ENCODE measurements at regions not wholly inside any gene's neighbourhood (a gene's known extent, or its start where the extent isn't known, plus 50 kb on each side); places are given as distances from the start of the nearest gene placed in this dataset.

- peaks cover 0 to 7% (median 0%) of the 10 kb centered on the region in 3 experiments for H3K27me3 ChIP-seq (ENCODE audit: control insufficient read depth in 3 of 3, insufficient read depth in 3 of 3, low read depth in 1 of 3, low read length in 3 of 3)
- no peaks in the 10 kb centered on the region for H3K79me1 ChIP-seq (ENCODE audit: low read depth, low read length)
- H3K18ac ChIP-seq (ENCODE audit: low read length) = no peak overlapping the region
- no CpG with 5 or more reads among the region's 2 CpGs for WGBS, 2 donors (ENCODE audit: extremely low coverage in 2 of 2, insufficient read length in 2 of 2, insufficient replicate concordance in 1 of 2)
- H2AFZ ChIP-seq (ENCODE audit: low read length) = no peak overlapping the region
- H3K36me3 ChIP-seq (replicated peaks in 1 of 2; ENCODE audit: control insufficient read depth in 2 of 2, insufficient read depth in 2 of 2, low read length in 2 of 2) = no peaks in the 10 kb centered on the region
- no peak overlapping the region for H3K4ac ChIP-seq (ENCODE audit: low read length)
- H2BK120ac ChIP-seq (ENCODE audit: low read depth, low read length) = no peak overlapping the region
- no peak overlapping the region for H2BK15ac ChIP-seq (ENCODE audit: low read length)
- no peak overlapping the region for H3K23ac ChIP-seq (ENCODE audit: low read depth, low read length, poor library complexity)
- no peak overlapping the region for H3K9ac ChIP-seq (ENCODE audit: low read depth, low read length, poor library complexity)
- no peak overlapping the region for H3K4me2 ChIP-seq (ENCODE audit: insufficient read depth, low read length, poor library complexity, severe bottlenecking)
- H4K91ac ChIP-seq (ENCODE audit: low read depth, low read length, poor library complexity) = no peak overlapping the region
- no peaks in the 10 kb centered on the region for H3K9me3 ChIP-seq (replicated peaks in 1 of 2; ENCODE audit: control insufficient read depth in 2 of 2, insufficient read depth in 1 of 2, low read depth in 1 of 2, low read length in 2 of 2)
- H2BK5ac ChIP-seq (ENCODE audit: low read length) = no peak overlapping the region
- no peak for DNase-seq (ENCODE audit: low spot score)
- H3K14ac ChIP-seq (ENCODE audit: low read length) = no peak overlapping the region
- no peak overlapping the region for H3K27ac ChIP-seq (replicated peaks; ENCODE audit: low read length)
- H2AK5ac ChIP-seq (ENCODE audit: low read depth, low read length) = no peak overlapping the region
- H4K8ac ChIP-seq (ENCODE audit: low read depth, low read length) = no peak overlapping the region
- H2BK12ac ChIP-seq (ENCODE audit: low read length) = no peak overlapping the region
- H3K4me3 ChIP-seq (ENCODE audit: low read length in 2 of 2) = no peak overlapping the region
- H3K4me1 ChIP-seq (ENCODE audit: control insufficient read depth in 2 of 2, insufficient read depth in 1 of 2, low read depth in 1 of 2, low read length in 2 of 2) = peaks cover 0 to 2% of the 10 kb centered on the region in 2 donors
Measured at GRCh38 chr7:28879105-28879504, 79.0 kb downstream of the TRIL start.

DNA sequence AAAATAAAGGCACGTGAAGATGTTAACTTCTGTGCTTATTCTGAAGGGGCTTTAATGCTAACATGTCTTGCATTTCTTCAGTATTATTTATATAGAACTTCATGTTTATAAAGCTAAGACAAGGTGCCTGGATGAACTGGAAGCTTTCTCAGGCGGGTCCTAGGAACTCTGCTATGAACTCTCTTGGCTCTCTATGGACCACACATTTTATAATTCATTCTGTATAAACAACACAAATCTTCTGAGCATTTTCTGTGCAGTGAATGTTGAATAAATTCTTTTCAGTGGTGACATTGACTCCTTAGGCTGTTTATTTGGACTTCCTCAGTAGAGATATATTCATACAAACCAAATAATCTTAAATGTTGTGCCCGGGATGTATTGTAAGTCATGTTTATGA lies 79.6 kb downstream of the TRIL start:
- no peak overlapping the region for H2BK120ac ChIP-seq (ENCODE audit: low read depth, low read length)
- H2AK5ac ChIP-seq (ENCODE audit: low read depth, low read length) = no peak overlapping the region
- H3K4me3 ChIP-seq (ENCODE audit: low read length in 2 of 2) = no peak overlapping the region
- H3K4ac ChIP-seq (ENCODE audit: low read length) = no peak overlapping the region
- no peak for DNase-seq (ENCODE audit: low spot score)
- WGBS, 2 donors (ENCODE audit: extremely low coverage in 2 of 2, insufficient read length in 2 of 2, insufficient replicate concordance in 1 of 2) = no CpG with 5 or more reads among the region's 3 CpGs
- no peak overlapping the region for H2BK12ac ChIP-seq (ENCODE audit: low read length)
- no peak overlapping the region for H2BK15ac ChIP-seq (ENCODE audit: low read length)
- no peak overlapping the region for H3K9ac ChIP-seq (ENCODE audit: low read depth, low read length, poor library complexity)
- H3K4me1 ChIP-seq (ENCODE audit: control insufficient read depth in 2 of 2, insufficient read depth in 1 of 2, low read depth in 1 of 2, low read length in 2 of 2) = peaks cover 0 to 2% of the 10 kb centered on the region in 2 donors
- H4K91ac ChIP-seq (ENCODE audit: low read depth, low read length, poor library complexity) = no peak overlapping the region
- no peak overlapping the region for H3K4me2 ChIP-seq (ENCODE audit: insufficient read depth, low read length, poor library complexity, severe bottlenecking)
- H3K27me3 ChIP-seq (ENCODE audit: control insufficient read depth in 3 of 3, insufficient read depth in 3 of 3, low read depth in 1 of 3, low read length in 3 of 3) = peaks cover 0 to 7% (median 0%) of the 10 kb centered on the region in 3 experiments
- no peaks in the 10 kb centered on the region for H3K9me3 ChIP-seq (replicated peaks in 1 of 2; ENCODE audit: control insufficient read depth in 2 of 2, insufficient read depth in 1 of 2, low read depth in 1 of 2, low read length in 2 of 2)
- no peak overlapping the region for H3K14ac ChIP-seq (ENCODE audit: low read length)
- no peak overlapping the region for H4K8ac ChIP-seq (ENCODE audit: low read depth, low read length)
- no peak overlapping the region for H3K18ac ChIP-seq (ENCODE audit: low read length)
- no peaks in the 10 kb centered on the region for H3K36me3 ChIP-seq (replicated peaks in 1 of 2; ENCODE audit: control insufficient read depth in 2 of 2, insufficient read depth in 2 of 2, low read length in 2 of 2)
- H2BK5ac ChIP-seq (ENCODE audit: low read length) = no peak overlapping the region
- no peak overlapping the region for H3K27ac ChIP-seq (replicated peaks; ENCODE audit: low read length)
- H3K79me1 ChIP-seq (ENCODE audit: low read depth, low read length) = no peaks in the 10 kb centered on the region
- H2AFZ ChIP-seq (ENCODE audit: low read length) = no peak overlapping the region
- no peak overlapping the region for H3K23ac ChIP-seq (ENCODE audit: low read depth, low read length, poor library complexity)
